Loucy (cell line): ENCODE measurements at regions not wholly inside any gene's neighbourhood (a gene's known extent, or its start where the extent isn't known, plus 50 kb on each side); places are given as distances from the start of the nearest gene placed in this dataset.

Experiments used
- EZH2phosphoT487 ChIP-seq: fragments of 200-600 bp; IDR thresholded peaks from 2 replicates; pipeline ENCODE4 v1.6.1; 2018; ENCODE audit warnings: antibody characterized with exemption, mild to moderate bottlenecking, moderate library complexity, borderline replicate concordance
- TF ChIP-seq, protein P1 (sequence below): fragments of 200-600 bp; sonication (generic); conservative IDR thresholded peaks from 2 replicates; pipeline ENCODE4 v1.5.1; 2014; ENCODE audit warnings: mild to moderate bottlenecking, antibody characterized with exemption, low read length

DNA sequence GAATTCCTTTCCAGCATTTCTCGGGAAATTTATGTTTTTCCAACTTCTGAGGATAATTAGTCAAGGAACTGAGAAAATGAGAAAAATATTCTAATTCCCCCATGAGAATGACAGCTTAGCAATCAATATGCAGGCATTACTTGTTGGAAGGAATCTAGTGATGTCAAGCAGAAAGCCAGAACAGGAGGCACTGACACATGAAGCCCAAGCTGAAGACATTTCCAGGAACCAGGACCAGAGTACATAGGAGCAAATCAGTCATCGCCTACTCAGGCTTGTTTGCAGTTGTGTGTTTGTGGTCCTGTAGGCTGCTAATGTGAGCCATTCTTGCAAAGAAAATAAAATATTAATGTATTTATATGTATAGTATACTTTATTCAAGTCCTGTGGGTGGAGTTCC is 89.7 kb downstream of the SALL1 start:
- TF ChIP-seq, protein P1, sequence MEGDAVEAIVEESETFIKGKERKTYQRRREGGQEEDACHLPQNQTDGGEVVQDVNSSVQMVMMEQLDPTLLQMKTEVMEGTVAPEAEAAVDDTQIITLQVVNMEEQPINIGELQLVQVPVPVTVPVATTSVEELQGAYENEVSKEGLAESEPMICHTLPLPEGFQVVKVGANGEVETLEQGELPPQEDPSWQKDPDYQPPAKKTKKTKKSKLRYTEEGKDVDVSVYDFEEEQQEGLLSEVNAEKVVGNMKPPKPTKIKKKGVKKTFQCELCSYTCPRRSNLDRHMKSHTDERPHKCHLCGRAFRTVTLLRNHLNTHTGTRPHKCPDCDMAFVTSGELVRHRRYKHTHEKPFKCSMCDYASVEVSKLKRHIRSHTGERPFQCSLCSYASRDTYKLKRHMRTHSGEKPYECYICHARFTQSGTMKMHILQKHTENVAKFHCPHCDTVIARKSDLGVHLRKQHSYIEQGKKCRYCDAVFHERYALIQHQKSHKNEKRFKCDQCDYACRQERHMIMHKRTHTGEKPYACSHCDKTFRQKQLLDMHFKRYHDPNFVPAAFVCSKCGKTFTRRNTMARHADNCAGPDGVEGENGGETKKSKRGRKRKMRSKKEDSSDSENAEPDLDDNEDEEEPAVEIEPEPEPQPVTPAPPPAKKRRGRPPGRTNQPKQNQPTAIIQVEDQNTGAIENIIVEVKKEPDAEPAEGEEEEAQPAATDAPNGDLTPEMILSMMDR: no peak
- TF ChIP-seq EZH2phosphoT487: no peak
